HepG2 (cell line): ENCODE measurements at regions not wholly inside any gene's neighbourhood (a gene's known extent, or its start where the extent isn't known, plus 50 kb on each side); places are given as distances from the start of the nearest gene placed in this dataset.

Experiments
- ATAC-seq: fragments of 200-7000 bp; cut with Tn5 transposase; 3 replicates; pipeline ENCODE4 v1.9.1; 2020; ENCODE audit warnings: mild to moderate bottlenecking, moderate library complexity
- BruUV-seq: library from RNA; stranded (reverse); fragments of 400-500 nt; replicated peaks from 2 replicates; lab custom pipeline; 2021; lab: Mats Ljungman, UMichigan
- CTCF ChIA-PET: fragments of 300-600 bp; formaldehyde crosslinking; extraction: SDS; loops from one replicate; lab custom pipeline; 2021; ENCODE audit warnings: low total read pairs, inconsistent platforms, low intra/inter-chr PET ratio; lab: Yijun Ruan, JAX
- POLR2A ChIA-PET: fragments of 350-600 bp; sonication (Branson Sonifier 250); formaldehyde crosslinking; loops from one replicate; lab custom pipeline; 2020; ENCODE audit warnings: antibody characterized with exemption, inconsistent platforms; lab: Yijun Ruan, JAX
- DNase-seq: peaks from one replicate; pipeline ENCODE4 v3.0.0-alpha.2; 2015; ENCODE audit warnings: low spot score
- FAIRE-seq: peaks from 3 replicates; lab custom pipeline; 2011; peaks lifted over from hg19 to GRCh38; lab: Jason Lieb, UNC
- H2AFZ ChIP-seq: one replicate; pipeline ENCODE4 v1.6.1; 2011; ENCODE audit warnings: low read length, inconsistent platforms
- H3K27ac ChIP-seq: fragments of 300-600 bp; 3 replicates; pipeline ENCODE4 v1.8.0; 2011; ENCODE audit warnings: mixed run types, mild to moderate bottlenecking, mixed read lengths, low read length, inconsistent platforms; ENCODE audit not compliant: insufficient read depth; ENCODE audit errors: extremely low read length
- H3K27me3 ChIP-seq, 2 experiments: fragments of 200-600 bp in 1 of 2; 2 replicates in 1 of 2; 3 replicates in 1 of 2; pipeline versions ENCODE4 v1.6.0 to v1.8.0; 2011; ENCODE audit warnings: low read length in 2 of 2, mild to moderate bottlenecking in 2 of 2, moderate library complexity in 2 of 2, inconsistent platforms in 1 of 2; ENCODE audit not compliant: insufficient read depth in 2 of 2, control insufficient read depth in 1 of 2
- H3K36me3 ChIP-seq, 2 experiments: fragments of 200-600 bp in 1 of 2; replicated peaks in 1 of 2; 2 replicates in 1 of 2; 3 replicates in 1 of 2; pipeline versions ENCODE4 v1.5.1 to v1.8.0; 2011; ENCODE audit warnings: low read length in 2 of 2, inconsistent platforms in 1 of 2; ENCODE audit not compliant: insufficient read depth in 2 of 2, control insufficient read depth in 1 of 2
- H3K4me1 ChIP-seq: 2 replicates; pipeline ENCODE4 v1.5.1; 2012; ENCODE audit warnings: low read length, inconsistent platforms; ENCODE audit not compliant: insufficient read depth
- H3K4me2 ChIP-seq: 2 replicates; pipeline ENCODE4 v1.6.0; 2011; ENCODE audit warnings: low read depth, low read length, inconsistent platforms
- H3K4me3 ChIP-seq, 3 experiments: fragments of 200-600 bp in 1 of 3; sonication (generic), shearing (Covaris generic) in 1 of 3; replicated peaks in 1 of 3; 2 replicates each; pipeline ENCODE4 v1.5.1; 2011 to 2016; ENCODE audit warnings: low read length in 3 of 3, inconsistent platforms in 2 of 3, low read depth in 2 of 3, mild to moderate bottlenecking in 2 of 3, control low read depth in 1 of 3, mixed read lengths in 1 of 3; ENCODE audit not compliant: insufficient read depth in 1 of 3
- H3K79me2 ChIP-seq: one replicate; pipeline ENCODE4 v1.6.1; 2011; ENCODE audit warnings: low read length, inconsistent platforms; ENCODE audit not compliant: insufficient read depth
- H3K9ac ChIP-seq: 2 replicates; pipeline ENCODE4 v1.6.0; 2011; ENCODE audit warnings: mild to moderate bottlenecking, low read depth, low read length, inconsistent platforms; ENCODE audit not compliant: insufficient read depth
- H3K9me3 ChIP-seq: 2 replicates; pipeline ENCODE4 v1.5.1; 2012; ENCODE audit warnings: mild to moderate bottlenecking, low read length
- H4K20me1 ChIP-seq: 2 replicates; pipeline ENCODE4 v1.6.0; 2011; ENCODE audit warnings: inconsistent platforms, mild to moderate bottlenecking, low read length, moderate library complexity; ENCODE audit not compliant: insufficient read depth
- ARNTL ChIP-seq: sonication (generic); formaldehyde crosslinking; IDR thresholded peaks from 2 replicates; pipeline ENCODE4 v1.4.0; 2020; ENCODE audit warnings: mild to moderate bottlenecking, missing genetic modification reagents
- CBX2 ChIP-seq, 2 experiments: fragments of 200-600 bp in 1 of 2; sonication (generic); formaldehyde crosslinking in 1 of 2; IDR thresholded peaks; 2 replicates each; pipeline versions ENCODE4 v1.7.0 to v1.8.1; 2018 to 2022; ENCODE audit warnings: low read depth in 2 of 2, low read length in 1 of 2, mild to moderate bottlenecking in 1 of 2, missing genetic modification reagents in 1 of 2
- HES4 ChIP-seq: sonication (generic); formaldehyde crosslinking; IDR thresholded peaks from 2 replicates; pipeline ENCODE4 v1.9.0; 2021; ENCODE audit warnings: mild to moderate bottlenecking, missing genetic modification reagents, borderline replicate concordance
- HMGXB4 ChIP-seq, 2 experiments: sonication (generic) in 1 of 2; formaldehyde crosslinking in 1 of 2; IDR thresholded peaks; 2 replicates each; pipeline versions ENCODE4 v1.4.0 to v1.6.1; 2018 to 2020; ENCODE audit warnings: missing genetic modification reagents in 2 of 2, borderline replicate concordance in 1 of 2, low read depth in 1 of 2, mild to moderate bottlenecking in 1 of 2, missing biosample characterization in 1 of 2
- HOXA3 ChIP-seq: sonication (generic); formaldehyde crosslinking; IDR thresholded peaks from 2 replicates; pipeline ENCODE4 v1.5.0; 2020; ENCODE audit warnings: missing genetic modification reagents
- NFYC ChIP-seq: IDR thresholded peaks from 2 replicates; pipeline ENCODE4 v1.6.1; 2016; ENCODE audit warnings: missing genetic modification reagents, missing compliant biosample characterization
- PTBP1 ChIP-seq: fragments of 200-400 bp; formaldehyde crosslinking; IDR thresholded peaks from 2 replicates; pipeline ENCODE4 v1.6.1; 2018; ENCODE audit warnings: low read length, low read depth; ENCODE audit not compliant: poor library complexity, severe bottlenecking
- THAP11 ChIP-seq: IDR thresholded peaks from 2 replicates; pipeline ENCODE4 v1.6.1; 2016; ENCODE audit warnings: missing biosample characterization, missing genetic modification reagents
- THAP7 ChIP-seq: sonication (generic); formaldehyde crosslinking; IDR thresholded peaks from 2 replicates; pipeline ENCODE4 v1.8.1; 2023; ENCODE audit warnings: mild to moderate bottlenecking, missing genetic modification reagents
- ZFP36 ChIP-seq: fragments of 150-350 bp; IDR thresholded peaks from 2 replicates; pipeline ENCODE4 v1.6.1; 2018; ENCODE audit warnings: borderline replicate concordance, low read length, low read depth; ENCODE audit not compliant: partially characterized antibody
- ZNF235 ChIP-seq: sonication (generic); formaldehyde crosslinking; IDR thresholded peaks from 2 replicates; pipeline ENCODE4 v1.8.1; 2023; ENCODE audit warnings: mild to moderate bottlenecking, missing genetic modification reagents, borderline replicate concordance
- ZNF615 ChIP-seq: sonication (generic); formaldehyde crosslinking; IDR thresholded peaks from 2 replicates; pipeline ENCODE4 v1.5.0; 2020; ENCODE audit warnings: mild to moderate bottlenecking, missing genetic modification reagents, borderline replicate concordance
- ZNF780A ChIP-seq: sonication (generic); formaldehyde crosslinking; IDR thresholded peaks from 2 replicates; pipeline ENCODE4 v1.8.0; 2022; ENCODE audit warnings: mild to moderate bottlenecking, missing genetic modification reagents, moderate library complexity
- WGBS: methylation state at CpG from one replicate; pipeline ENCODE4 v1.1.6; 2017; ENCODE audit warnings: low lambda C conversion rate; 5-methylcytosine and 5-hydroxymethylcytosine counted together
- in situ Hi-C: cut with HindIII; loops from 2 replicates; pipeline ENCODE4 v1.10.0; 2017; ENCODE audit warnings: low pct_unique_long_range_greater_than_20kb; ENCODE audit not compliant: extremely low pct_ligation_motif_present
- intact Hi-C: fragments of 100-400 bp; cut with micrococcal nuclease; formaldehyde crosslinking; loops from one replicate; pipeline ENCODE4 v1.10.0; 2022; ENCODE audit not compliant: unreplicated experiment
- TF ChIP-seq, protein P1 (sequence below): sonication (generic); formaldehyde crosslinking; IDR thresholded peaks from 2 replicates; pipeline ENCODE4 v1.5.0; 2020; ENCODE audit warnings: missing genetic modification reagents, mild to moderate bottlenecking, borderline replicate concordance

DNA sequence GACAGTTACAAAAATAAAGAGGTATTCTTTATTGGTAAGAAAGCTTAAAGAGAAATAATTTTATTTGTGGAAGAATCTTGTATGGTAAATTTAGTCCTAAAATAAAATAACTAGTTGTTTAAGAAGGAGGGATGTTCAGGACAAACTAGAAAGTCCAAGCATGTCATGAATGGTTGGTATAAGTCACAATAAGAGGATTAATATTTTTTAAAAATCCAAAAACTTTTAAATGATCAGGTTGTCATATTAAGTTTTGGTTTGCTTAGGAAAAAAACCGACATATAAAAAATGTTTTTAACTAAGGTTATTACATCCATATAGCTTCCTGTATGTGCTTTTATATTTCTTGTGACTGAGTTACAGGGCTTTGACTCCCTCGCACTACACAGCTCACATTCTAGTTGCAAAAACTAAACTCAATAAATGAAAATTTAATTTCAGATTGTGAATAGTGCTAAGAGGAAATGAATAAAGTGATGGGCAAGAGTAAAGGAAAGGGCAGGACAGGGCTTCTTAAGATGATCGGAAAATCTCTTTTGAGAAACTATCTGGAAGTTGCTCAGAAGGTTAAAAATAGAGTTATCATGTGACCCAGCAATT, 80.7 kb upstream of the METAP2 start:
- Histone ChIP-seq H2AFZ (no peak overlapping the region), H3K4me2 (no peak overlapping the region), H3K4me1 (no peaks in the 10 kb centered on the region), H3K36me3 (no peaks in the 10 kb centered on the region), H3K79me2 (no peaks in the 10 kb centered on the region), H3K9ac (no peak overlapping the region), H3K27ac (no peak overlapping the region), H4K20me1 (no peaks in the 10 kb centered on the region), H3K4me3 (no peak overlapping the region), H3K9me3 (peaks cover 18% of the 10 kb centered on the region), H3K27me3 (peaks cover 0 to 2% of the 10 kb centered on the region in 2 experiments; a peak in 2 of 5 replicates)
- ChIA-PET CTCF (no interaction called here), POLR2A (no interaction called here)
- WGBS, result 48% methylated on average over 3 of the region's 3 CpGs
- in situ Hi-C loops, result no loop called here
- intact Hi-C loops, result no loop called here
- DNase-seq (no peak), FAIRE-seq (no peak), ATAC-seq (no peak)
- TF ChIP-seq ZFP36 (peak; percentile 33), THAP7 (CRISPR knock-in tag) (no peak), ARNTL (CRISPR knock-in tag) (no peak)
- no TSS peak for BruUV-seq

DNA sequence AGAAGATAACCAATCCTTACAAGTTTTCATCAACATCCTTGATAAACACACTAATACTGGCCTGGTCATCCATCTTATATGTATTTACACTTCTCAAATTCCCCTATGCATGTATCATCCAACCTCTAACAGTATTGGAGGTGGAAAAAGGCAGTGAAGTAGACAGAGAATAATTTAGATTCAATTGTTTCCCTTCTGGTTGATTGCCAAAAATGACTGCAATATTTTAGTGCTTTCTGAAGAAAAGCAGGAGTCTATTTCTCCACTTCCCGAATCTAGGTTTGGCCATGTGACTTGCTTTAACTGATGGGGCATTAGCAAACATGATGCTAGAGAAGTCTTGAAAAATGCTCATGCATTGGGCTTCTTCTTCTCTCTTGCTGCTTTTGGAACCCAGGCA, 78.3 kb upstream of the METAP2 start:
- Histone ChIP-seq H3K4me1 (no peaks in the 10 kb centered on the region), H3K36me3 (no peaks in the 10 kb centered on the region), H3K9me3 (peaks cover 18% of the 10 kb centered on the region), H3K79me2 (no peaks in the 10 kb centered on the region), H2AFZ (no peak overlapping the region), H3K4me2 (no peak overlapping the region), H4K20me1 (no peaks in the 10 kb centered on the region), H3K27me3 (peaks cover 0 to 2% of the 10 kb centered on the region in 2 experiments; a peak in 2 of 5 replicates), H3K27ac (no peak overlapping the region), H3K9ac (no peak overlapping the region), H3K4me3 (no peak overlapping the region)
- DNase-seq, result no peak
- ATAC-seq, result no peak
- no peak for FAIRE-seq
- 0% methylated on average over 1 of the region's 1 CpG for WGBS
- POLR2A ChIA-PET, result no interaction called here
- intact Hi-C loops, result no loop called here
- CTCF ChIA-PET, result no interaction called here
- no TSS peak for BruUV-seq
- in situ Hi-C loops, result no loop called here
- no peak for TF ChIP-seq THAP11 (CRISPR knock-in tag)
- no peak for TF ChIP-seq HOXA3 (CRISPR knock-in tag)
- no peak for TF ChIP-seq HMGXB4 (CRISPR knock-in tag; IDR thresholded peaks at IDR 0.05; ENCODE audit: borderline replicate concordance in 1 of 2, low read depth in 1 of 2)
- no peak for TF ChIP-seq CBX2 (IDR thresholded peaks at IDR 0.05; ENCODE audit: low read depth, low read length)
- no peak for TF ChIP-seq CBX2 (CRISPR knock-in tag; IDR thresholded peaks at IDR 0.05; ENCODE audit: low read depth)
- TF ChIP-seq ZNF780A (CRISPR knock-in tag), result no peak
- TF ChIP-seq PTBP1, result no peak
- TF ChIP-seq ZNF615 (CRISPR knock-in tag), result no peak
- TF ChIP-seq ZNF235 (CRISPR knock-in tag), result no peak
- no peak for TF ChIP-seq HES4 (CRISPR knock-in tag)
- TF ChIP-seq, protein P1, sequence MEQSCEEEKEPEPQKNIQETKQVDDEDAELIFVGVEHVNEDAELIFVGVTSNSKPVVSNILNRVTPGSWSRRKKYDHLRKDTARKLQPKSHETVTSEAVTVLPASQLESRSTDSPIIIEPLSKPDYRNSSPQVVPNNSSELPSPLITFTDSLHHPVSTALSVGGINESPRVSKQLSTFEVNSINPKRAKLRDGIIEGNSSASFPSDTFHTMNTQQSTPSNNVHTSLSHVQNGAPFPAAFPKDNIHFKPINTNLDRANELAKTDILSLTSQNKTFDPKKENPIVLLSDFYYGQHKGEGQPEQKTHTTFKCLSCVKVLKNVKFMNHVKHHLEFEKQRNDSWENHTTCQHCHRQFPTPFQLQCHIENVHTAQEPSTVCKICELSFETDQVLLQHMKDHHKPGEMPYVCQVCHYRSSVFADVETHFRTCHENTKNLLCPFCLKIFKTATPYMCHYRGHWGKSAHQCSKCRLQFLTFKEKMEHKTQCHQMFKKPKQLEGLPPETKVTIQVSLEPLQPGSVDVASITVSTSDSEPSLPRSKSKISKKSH (CRISPR knock-in tag), result no peak
- TF ChIP-seq NFYC (CRISPR knock-in tag), result no peak
